HCT116 (cell line): ENCODE measurements at regions not wholly inside any gene's neighbourhood (a gene's known extent, or its start where the extent isn't known, plus 50 kb on each side); places are given as distances from the start of the nearest gene placed in this dataset.

Source experiments
- ATAC-seq: fragments of 200-7000 bp; cut with Tn5 transposase; 2 replicates; pipeline ENCODE4 v1.9.1; 2020; ENCODE audit warnings: mild to moderate bottlenecking, moderate library complexity
- BruUV-seq: library from RNA; stranded (reverse); fragments of 400-500 nt; replicated peaks from 2 replicates; lab custom pipeline; 2021; lab: Mats Ljungman, UMichigan
- CTCF ChIA-PET: fragments of 300-600 bp; sonication (Branson Sonifier 250); formaldehyde crosslinking; loops from one replicate; lab custom pipeline; 2021; ENCODE audit warnings: antibody characterized with exemption; lab: Charles Lee
- POLR2A ChIA-PET: fragments of 300-600, 350-600 bp; sonication (Branson Sonifier 250); formaldehyde crosslinking; loops from one replicate; lab custom pipeline; 2021; ENCODE audit warnings: antibody characterized with exemption; lab: Charles Lee
- RAD21 ChIA-PET, 2 experiments: fragments of 300-600 bp; sonication (Branson Sonifier 250); formaldehyde crosslinking; loops; one replicate each; lab custom pipeline; 2023; ENCODE audit warnings: low total read pairs in 2 of 2; ENCODE audit not compliant: uncharacterized antibody in 2 of 2, unreplicated experiment in 2 of 2, low non-redundant PET in 1 of 2; lab: Charles Lee
- DNase-seq: peaks from one replicate; pipeline ENCODE4 v3.0.0-alpha.2; 2010; ENCODE audit warnings: low read depth, low spot score
- H2AFZ ChIP-seq: fragments of 200-600 bp; shearing (Covaris generic), sonication (generic); 2 replicates; pipeline ENCODE4 v1.6.1; 2017; ENCODE audit warnings: low read depth, mixed run types, mixed read lengths, antibody characterized with exemption, low read length; ENCODE audit not compliant: poor library complexity, severe bottlenecking
- H3K27ac ChIP-seq: 2 replicates; pipeline ENCODE4 v1.5.1; 2012; ENCODE audit warnings: low read depth, low read length
- H3K27me3 ChIP-seq: fragments of 200-600 bp; sonication (generic); 2 replicates; pipeline ENCODE4 v1.6.1; 2016; ENCODE audit warnings: mixed run types, low read length, mixed read lengths; ENCODE audit not compliant: insufficient read depth
- H3K36me3 ChIP-seq, 2 experiments: fragments of 200-500 bp in 1 of 2; fragments of 200-600 bp in 1 of 2; sonication (Bioruptor generic) in 1 of 2; sonication (generic) in 1 of 2; 2 replicates each; pipeline versions ENCODE4 v1.5.1 to v1.6.1; 2014 to 2016; ENCODE audit warnings: low read length in 2 of 2, inconsistent platforms in 1 of 2, mixed read lengths in 1 of 2, mixed run types in 1 of 2; ENCODE audit not compliant: insufficient read depth in 2 of 2, control insufficient read depth in 1 of 2
- H3K4me1 ChIP-seq, 2 experiments: fragments of 200-600 bp in 1 of 2; sonication (generic) in 1 of 2; 2 replicates each; pipeline versions ENCODE4 v1.5.1 to v1.6.1; 2012 to 2017; ENCODE audit warnings: low read length in 2 of 2, inconsistent platforms in 1 of 2, mild to moderate bottlenecking in 1 of 2, mixed read lengths in 1 of 2, mixed run types in 1 of 2, moderate library complexity in 1 of 2; ENCODE audit not compliant: insufficient read depth in 2 of 2, control insufficient read depth in 1 of 2
- H3K4me2 ChIP-seq: fragments of 200-600 bp; sonication (generic); 2 replicates; pipeline ENCODE4 v1.6.1; 2017; ENCODE audit warnings: mixed run types, low read length, mixed read lengths
- H3K4me3 ChIP-seq, 2 experiments: fragments of 200-600 bp in 1 of 2; sonication (generic) in 1 of 2; replicated peaks in 1 of 2; 2 replicates each; pipeline ENCODE4 v1.5.1; 2011 to 2016; ENCODE audit warnings: low read length in 2 of 2, control low read depth in 1 of 2, low read depth in 1 of 2, mild to moderate bottlenecking in 1 of 2, mixed read lengths in 1 of 2, mixed run types in 1 of 2
- H3K79me2 ChIP-seq: fragments of 200-600 bp; sonication (generic); 2 replicates; pipeline ENCODE4 v1.6.1; 2017; ENCODE audit warnings: mild to moderate bottlenecking, mixed run types, low read length, moderate library complexity, mixed read lengths; ENCODE audit not compliant: insufficient read depth
- H3K9ac ChIP-seq: fragments of 200-600 bp; sonication (generic); 2 replicates; pipeline ENCODE4 v1.6.1; 2016; ENCODE audit warnings: low read length, mixed read lengths
- H3K9me2 ChIP-seq: fragments of 200-600 bp; sonication (generic), shearing (Covaris generic); 2 replicates; pipeline ENCODE4 v1.6.1; 2017; ENCODE audit warnings: mixed run types, mild to moderate bottlenecking, moderate library complexity; ENCODE audit not compliant: insufficient read depth
- H3K9me3 ChIP-seq, 2 experiments: fragments of 200-500 bp in 1 of 2; fragments of 200-600 bp in 1 of 2; sonication (Bioruptor generic) in 1 of 2; sonication (generic) in 1 of 2; 2 replicates each; pipeline ENCODE4 v1.6.1; 2014 to 2017; ENCODE audit warnings: low read length in 2 of 2, mixed read lengths in 2 of 2, inconsistent platforms in 1 of 2, low read depth in 1 of 2, mild to moderate bottlenecking in 1 of 2, mixed run types in 1 of 2, moderate library complexity in 1 of 2; ENCODE audit not compliant: control insufficient read depth in 1 of 2, insufficient read depth in 1 of 2
- H4K20me1 ChIP-seq: fragments of 200-600 bp; sonication (generic), shearing (Covaris generic); 2 replicates; pipeline ENCODE4 v1.6.1; 2017; ENCODE audit warnings: mixed run types, mild to moderate bottlenecking, moderate library complexity; ENCODE audit not compliant: insufficient read depth
- ATF3 ChIP-seq: IDR thresholded peaks from 2 replicates; pipeline ENCODE4 v1.6.1; 2012
- CEBPB ChIP-seq: IDR thresholded peaks from 2 replicates; pipeline ENCODE4 v1.6.1; 2012; ENCODE audit warnings: low read depth
- CTCF ChIP-seq, 3 experiments: fragments of 200-600 bp in 1 of 3; sonication (generic) in 1 of 3; IDR thresholded peaks in 2 of 3; conservative IDR thresholded peaks in 1 of 3; 2 replicates each; pipeline ENCODE4 v1.5.1; 2012 to 2017; ENCODE audit warnings: low read depth in 2 of 3, low read length in 2 of 3, antibody characterized with exemption in 1 of 3, borderline replicate concordance in 1 of 3, control low read depth in 1 of 3, mild to moderate bottlenecking in 1 of 3, mixed read lengths in 1 of 3, mixed run types in 1 of 3, moderate library complexity in 1 of 3; ENCODE audit not compliant: insufficient read depth in 1 of 3
- ELF1 ChIP-seq: IDR thresholded peaks from 2 replicates; pipeline ENCODE4 v1.6.1; 2012; ENCODE audit warnings: low read depth, borderline replicate concordance
- POLR2A ChIP-seq: IDR thresholded peaks from 2 replicates; pipeline ENCODE4 v1.7.0; 2011; ENCODE audit warnings: borderline replicate concordance; ENCODE audit not compliant: insufficient read depth, insufficient read length; ENCODE audit errors: extremely low read depth
- POLR2AphosphoS5 ChIP-seq: IDR thresholded peaks from 2 replicates; pipeline ENCODE4 v1.6.1; 2011; ENCODE audit warnings: mild to moderate bottlenecking, low read depth, low read length, moderate library complexity
- RAD21 ChIP-seq: IDR thresholded peaks from 2 replicates; pipeline ENCODE4 v1.6.1; 2012; ENCODE audit warnings: low read depth, mild to moderate bottlenecking
- SIN3A ChIP-seq: IDR thresholded peaks from 2 replicates; pipeline ENCODE4 v1.6.1; 2012; ENCODE audit warnings: low read depth
- SRF ChIP-seq: IDR thresholded peaks from 2 replicates; pipeline ENCODE4 v1.6.1; 2012; ENCODE audit warnings: low read depth
- TCF7L2 ChIP-seq: IDR thresholded peaks from 2 replicates; pipeline ENCODE4 v1.7.0; 2011; ENCODE audit warnings: borderline replicate concordance, inconsistent platforms; ENCODE audit not compliant: insufficient read depth, insufficient read length; ENCODE audit errors: extremely low read depth
- YY1 ChIP-seq: IDR thresholded peaks from 2 replicates; pipeline ENCODE4 v1.6.1; 2011; ENCODE audit warnings: low read length, low read depth, moderate library complexity, mild to moderate bottlenecking; ENCODE audit not compliant: insufficient replicate concordance; ENCODE audit errors: extremely low read depth
- ZFX ChIP-seq: fragments of 450-650 bp; IDR thresholded peaks from 2 replicates; pipeline ENCODE4 v1.6.1; 2017
- ZNF274 ChIP-seq: fragments of 200-500 bp; sonication (Bioruptor generic); IDR thresholded peaks from 2 replicates; pipeline ENCODE4 v1.6.1; 2014; ENCODE audit warnings: mild to moderate bottlenecking, low read depth, low read length, inconsistent platforms
- intact Hi-C: fragments of 100-400 bp; cut with micrococcal nuclease; formaldehyde crosslinking; loops from 2 replicates; pipeline ENCODE4 v1.10.0; 2022
- TF ChIP-seq, protein P1 (sequence below): IDR thresholded peaks from 2 replicates; pipeline ENCODE4 v1.6.1; 2012
- TF ChIP-seq, protein P2 (sequence below): IDR thresholded peaks from 2 replicates; pipeline ENCODE4 v1.6.1; 2012; ENCODE audit warnings: low read depth

GRCh38 chr2:35292199-35292598 is 1063.4 kb upstream of the CRIM1 start:
- no peak overlapping the region for H3K9ac ChIP-seq
- intact Hi-C loops = no loop called here
- H3K27ac ChIP-seq = no peak overlapping the region
- no TSS peak for BruUV-seq
- H3K27me3 ChIP-seq = no peaks in the 10 kb centered on the region
- POLR2A ChIA-PET = no interaction called here
- RAD21 ChIA-PET = no interaction called here
- H3K79me2 ChIP-seq = no peaks in the 10 kb centered on the region
- no peaks in the 10 kb centered on the region for H3K4me1 ChIP-seq
- no peaks in the 10 kb centered on the region for H4K20me1 ChIP-seq
- H3K4me3 ChIP-seq = no peak overlapping the region
- CTCF ChIA-PET = no interaction called here
- no peak overlapping the region for H2AFZ ChIP-seq
- H3K36me3 ChIP-seq = no peaks in the 10 kb centered on the region
- no peaks in the 10 kb centered on the region for H3K9me2 ChIP-seq
- no peak for ATAC-seq
- DNase-seq = no peak
- TF ChIP-seq POLR2AphosphoS5 (no peak), POLR2A (no peak), ELF1 (no peak)
- H3K9me3 ChIP-seq = peaks cover 0 to 5% of the 10 kb centered on the region in 2 experiments; a peak in 3 of 4 replicates
- no peak overlapping the region for H3K4me2 ChIP-seq

DNA sequence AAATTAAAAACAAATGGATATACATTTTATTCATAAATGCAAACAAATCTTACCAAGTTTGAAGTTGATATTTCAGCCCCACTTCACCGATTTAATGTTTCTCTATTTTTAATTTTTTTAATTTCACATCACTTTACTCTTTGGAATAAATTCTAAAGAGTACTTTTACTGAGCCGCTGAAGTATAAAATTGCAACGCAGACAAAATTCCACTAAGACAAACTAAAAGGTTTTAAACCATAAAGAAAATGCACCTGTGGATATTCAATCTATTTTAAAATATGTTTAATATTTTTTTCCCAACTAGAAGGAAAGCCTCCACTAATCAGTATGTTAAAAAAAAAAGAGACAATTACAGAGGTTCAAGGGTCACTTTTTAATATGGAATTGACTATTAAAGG is 1073.9 kb upstream of the CRIM1 start:
- Histone ChIP-seq H2AFZ (no peak overlapping the region), H3K27me3 (no peaks in the 10 kb centered on the region), H3K9ac (no peak overlapping the region), H4K20me1 (no peaks in the 10 kb centered on the region), H3K27ac (no peak overlapping the region), H3K4me2 (no peak overlapping the region), H3K4me1 (no peaks in the 10 kb centered on the region), H3K9me3 (peaks cover 6 to 16% of the 10 kb centered on the region in 2 experiments; a peak in 2 of 4 replicates), H3K9me2 (no peaks in the 10 kb centered on the region), H3K36me3 (no peaks in the 10 kb centered on the region)
- RAD21 ChIA-PET = no interaction called here
- no peak for DNase-seq
- intact Hi-C loops = no loop called here
- CTCF ChIA-PET = no interaction called here
- TF ChIP-seq, protein P1, sequence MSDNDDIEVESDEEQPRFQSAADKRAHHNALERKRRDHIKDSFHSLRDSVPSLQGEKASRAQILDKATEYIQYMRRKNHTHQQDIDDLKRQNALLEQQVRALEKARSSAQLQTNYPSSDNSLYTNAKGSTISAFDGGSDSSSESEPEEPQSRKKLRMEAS = no peak
- TF ChIP-seq CEBPB (no peak), SRF (no peak), CTCF (IDR thresholded peaks at IDR 0.05 in 2 of 3, conservative IDR thresholded peaks at IDR 0.05 in 1 of 3; ENCODE audit: borderline replicate concordance in 1 of 3, insufficient read depth in 1 of 3, low read depth in 2 of 3, low read length in 2 of 3) (no peak), YY1 (no peak), ZFX (no peak), TCF7L2 (no peak), ATF3 (no peak), ZNF274 (no peak), RAD21 (no peak), SIN3A (no peak), POLR2AphosphoS5 (no peak), POLR2A (no peak)
- TF ChIP-seq, protein P2, sequence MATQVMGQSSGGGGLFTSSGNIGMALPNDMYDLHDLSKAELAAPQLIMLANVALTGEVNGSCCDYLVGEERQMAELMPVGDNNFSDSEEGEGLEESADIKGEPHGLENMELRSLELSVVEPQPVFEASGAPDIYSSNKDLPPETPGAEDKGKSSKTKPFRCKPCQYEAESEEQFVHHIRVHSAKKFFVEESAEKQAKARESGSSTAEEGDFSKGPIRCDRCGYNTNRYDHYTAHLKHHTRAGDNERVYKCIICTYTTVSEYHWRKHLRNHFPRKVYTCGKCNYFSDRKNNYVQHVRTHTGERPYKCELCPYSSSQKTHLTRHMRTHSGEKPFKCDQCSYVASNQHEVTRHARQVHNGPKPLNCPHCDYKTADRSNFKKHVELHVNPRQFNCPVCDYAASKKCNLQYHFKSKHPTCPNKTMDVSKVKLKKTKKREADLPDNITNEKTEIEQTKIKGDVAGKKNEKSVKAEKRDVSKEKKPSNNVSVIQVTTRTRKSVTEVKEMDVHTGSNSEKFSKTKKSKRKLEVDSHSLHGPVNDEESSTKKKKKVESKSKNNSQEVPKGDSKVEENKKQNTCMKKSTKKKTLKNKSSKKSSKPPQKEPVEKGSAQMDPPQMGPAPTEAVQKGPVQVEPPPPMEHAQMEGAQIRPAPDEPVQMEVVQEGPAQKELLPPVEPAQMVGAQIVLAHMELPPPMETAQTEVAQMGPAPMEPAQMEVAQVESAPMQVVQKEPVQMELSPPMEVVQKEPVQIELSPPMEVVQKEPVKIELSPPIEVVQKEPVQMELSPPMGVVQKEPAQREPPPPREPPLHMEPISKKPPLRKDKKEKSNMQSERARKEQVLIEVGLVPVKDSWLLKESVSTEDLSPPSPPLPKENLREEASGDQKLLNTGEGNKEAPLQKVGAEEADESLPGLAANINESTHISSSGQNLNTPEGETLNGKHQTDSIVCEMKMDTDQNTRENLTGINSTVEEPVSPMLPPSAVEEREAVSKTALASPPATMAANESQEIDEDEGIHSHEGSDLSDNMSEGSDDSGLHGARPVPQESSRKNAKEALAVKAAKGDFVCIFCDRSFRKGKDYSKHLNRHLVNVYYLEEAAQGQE = no peak
- TF ChIP-seq, all 23 proteins: peak for 0
- Histone ChIP-seq H3K4me3 (no peak overlapping the region), H3K79me2 (no peaks in the 10 kb centered on the region)
- POLR2A ChIA-PET = no interaction called here
- BruUV-seq = no TSS peak
- ATAC-seq = no peak
